HG03066 (cell line): ENCODE measurements at regions not wholly inside any gene's neighbourhood (a gene's known extent, or its start where the extent isn't known, plus 50 kb on each side); places are given as distances from the start of the nearest gene placed in this dataset.

Source experiments
- ATAC-seq: cut with Tn5 transposase; IDR thresholded peaks from one replicate; pipeline ENCODE4 v1.9.1; 2021; ENCODE audit warnings: low read depth; ENCODE audit not compliant: unreplicated experiment

GRCh38 chr2:129763966-129764365 is 215.5 kb upstream of the RAB6C start:
- no peak for ATAC-seq

GRCh38 chr2:129764376-129765325 is 214.8 kb upstream of the RAB6C start:
- ATAC-seq, result no peak

- no peak for ATAC-seq
These were observed 214.2 kb upstream of the RAB6C start for GRCh38 chr2:129765326-129765677.

GRCh38 chr2:129765678-129766351 is 213.7 kb upstream of the RAB6C start:
- ATAC-seq, result no peak

GRCh38 chr2:129766374-129766993 is 213.0 kb upstream of the RAB6C start:
- ATAC-seq, result no peak

GRCh38 chr2:129767346-129768035 is 212.0 kb upstream of the RAB6C start:
- no peak for ATAC-seq

GRCh38 chr2:129768036-129768386 is 211.5 kb upstream of the RAB6C start:
- ATAC-seq, result no peak

- ATAC-seq, result no peak
These were observed 210.8 kb upstream of the RAB6C start for GRCh38 chr2:129768485-129769184.

GRCh38 chr2:129769185-129769991 is 210.1 kb upstream of the RAB6C start:
- no peak for ATAC-seq

- ATAC-seq, result no peak
These were observed 207.9 kb upstream of the RAB6C start for GRCh38 chr2:129771418-129772189.

GRCh38 chr2:129772190-129772579 is 207.3 kb upstream of the RAB6C start:
- no peak for ATAC-seq

GRCh38 chr2:129775952-129776653 is 203.4 kb upstream of the RAB6C start:
- no peak for ATAC-seq

GRCh38 chr2:129777146-129777545 is 202.3 kb upstream of the RAB6C start:
- no peak for ATAC-seq

GRCh38 chr2:129777762-129778583 is 201.5 kb upstream of the RAB6C start:
- no peak for ATAC-seq

GRCh38 chr2:129778584-129778877 is 200.9 kb upstream of the RAB6C start:
- no peak for ATAC-seq

GRCh38 chr2:129779783-129780182 is 199.7 kb upstream of the RAB6C start:
- ATAC-seq, result no peak
